Peyer's patch (tissue), 4 donors: ENCODE measurements at regions not wholly inside any gene's neighbourhood (a gene's known extent, or its start where the extent isn't known, plus 50 kb on each side); places are given as distances from the start of the nearest gene placed in this dataset.
"Not testable (repeated sequence)": the region's sequence is repeated elsewhere in the genome, so short reads cannot be mapped to it uniquely, and the experiment has no call there.

ENCODE experiments used
- DNase-seq, 3 donors: peaks; one replicate each; pipeline ENCODE4 v3.0.0-alpha.2; 2017 to 2019
- H3K27ac ChIP-seq, 4 donors: fragments of 200-600 bp; sonication (generic); one replicate each; pipeline ENCODE4 v1.5.1; 2016 to 2019
- H3K27me3 ChIP-seq, 2 donors: fragments of 200-600 bp; sonication (generic); one replicate each; pipeline ENCODE4 v1.5.1; 2019
- H3K36me3 ChIP-seq, 3 donors: fragments of 200-600 bp; sonication (generic); one replicate each; pipeline ENCODE4 v1.5.1; 2016 to 2019
- H3K4me1 ChIP-seq, 4 donors: fragments of 200-600 bp; sonication (generic); one replicate each; pipeline ENCODE4 v1.5.1; 2016 to 2019
- H3K4me3 ChIP-seq, 4 donors: fragments of 200-600 bp; sonication (generic); 1 replicate in 3 of 4; 2 replicates in 1 of 4; pipeline ENCODE4 v1.5.1; 2016 to 2019; ENCODE audit warnings: mild to moderate bottlenecking in 1 of 4
- H3K9me3 ChIP-seq, 4 donors: fragments of 200-600 bp; sonication (generic); one replicate each; pipeline ENCODE4 v1.5.1; 2016 to 2019; ENCODE audit warnings: mild to moderate bottlenecking in 1 of 4
- POLR2A ChIP-seq, 2 donors: fragments of 450-650 bp; IDR thresholded peaks; one replicate each; pipeline ENCODE4 v1.5.1; 2017; ENCODE audit warnings: antibody characterized with exemption in 2 of 2, mild to moderate bottlenecking in 2 of 2, moderate library complexity in 2 of 2
- TF ChIP-seq, protein P1 (sequence below), 6 experiments: fragments of 450-650 bp in 4 of 6; fragments of 200-600 bp in 2 of 6; sonication (generic) in 1 of 6; IDR thresholded peaks; one replicate each; pipeline ENCODE4 v1.5.1; 2017 to 2019; ENCODE audit warnings: antibody characterized with exemption in 6 of 6, mild to moderate bottlenecking in 3 of 6, moderate library complexity in 1 of 6

DNA sequence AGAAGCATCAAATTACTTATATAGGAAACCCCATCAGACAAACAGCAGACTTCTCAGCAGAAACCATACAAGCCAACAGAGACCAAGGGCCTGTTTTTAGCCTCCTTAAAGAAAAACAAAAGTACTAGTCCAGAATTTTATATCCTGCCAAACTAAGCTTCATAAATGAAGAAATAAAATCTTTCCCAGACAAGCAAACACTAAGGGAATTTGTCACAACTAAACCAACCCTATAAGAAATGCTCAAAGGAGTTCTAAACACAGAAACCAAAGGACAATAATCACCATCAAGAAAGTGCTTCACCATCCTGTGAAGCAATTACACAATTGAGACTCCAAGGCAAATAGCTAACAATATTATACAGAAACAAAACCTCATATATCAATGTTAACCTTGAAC, 238.6 kb downstream of the NKX6-1 start:
- Histone ChIP-seq H3K9me3 (no peaks in the 10 kb centered on the region), H3K27me3 (no peaks in the 10 kb centered on the region), H3K27ac (no peak overlapping the region), H3K36me3 (no peaks in the 10 kb centered on the region), H3K4me3 (no peak overlapping the region), H3K4me1 (no peaks in the 10 kb centered on the region)
- TF ChIP-seq POLR2A (IDR thresholded peaks at IDR 0.05): no peak
- TF ChIP-seq, protein P1, sequence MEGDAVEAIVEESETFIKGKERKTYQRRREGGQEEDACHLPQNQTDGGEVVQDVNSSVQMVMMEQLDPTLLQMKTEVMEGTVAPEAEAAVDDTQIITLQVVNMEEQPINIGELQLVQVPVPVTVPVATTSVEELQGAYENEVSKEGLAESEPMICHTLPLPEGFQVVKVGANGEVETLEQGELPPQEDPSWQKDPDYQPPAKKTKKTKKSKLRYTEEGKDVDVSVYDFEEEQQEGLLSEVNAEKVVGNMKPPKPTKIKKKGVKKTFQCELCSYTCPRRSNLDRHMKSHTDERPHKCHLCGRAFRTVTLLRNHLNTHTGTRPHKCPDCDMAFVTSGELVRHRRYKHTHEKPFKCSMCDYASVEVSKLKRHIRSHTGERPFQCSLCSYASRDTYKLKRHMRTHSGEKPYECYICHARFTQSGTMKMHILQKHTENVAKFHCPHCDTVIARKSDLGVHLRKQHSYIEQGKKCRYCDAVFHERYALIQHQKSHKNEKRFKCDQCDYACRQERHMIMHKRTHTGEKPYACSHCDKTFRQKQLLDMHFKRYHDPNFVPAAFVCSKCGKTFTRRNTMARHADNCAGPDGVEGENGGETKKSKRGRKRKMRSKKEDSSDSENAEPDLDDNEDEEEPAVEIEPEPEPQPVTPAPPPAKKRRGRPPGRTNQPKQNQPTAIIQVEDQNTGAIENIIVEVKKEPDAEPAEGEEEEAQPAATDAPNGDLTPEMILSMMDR (IDR thresholded peaks at IDR 0.05): no peak
- no peak for DNase-seq

DNA sequence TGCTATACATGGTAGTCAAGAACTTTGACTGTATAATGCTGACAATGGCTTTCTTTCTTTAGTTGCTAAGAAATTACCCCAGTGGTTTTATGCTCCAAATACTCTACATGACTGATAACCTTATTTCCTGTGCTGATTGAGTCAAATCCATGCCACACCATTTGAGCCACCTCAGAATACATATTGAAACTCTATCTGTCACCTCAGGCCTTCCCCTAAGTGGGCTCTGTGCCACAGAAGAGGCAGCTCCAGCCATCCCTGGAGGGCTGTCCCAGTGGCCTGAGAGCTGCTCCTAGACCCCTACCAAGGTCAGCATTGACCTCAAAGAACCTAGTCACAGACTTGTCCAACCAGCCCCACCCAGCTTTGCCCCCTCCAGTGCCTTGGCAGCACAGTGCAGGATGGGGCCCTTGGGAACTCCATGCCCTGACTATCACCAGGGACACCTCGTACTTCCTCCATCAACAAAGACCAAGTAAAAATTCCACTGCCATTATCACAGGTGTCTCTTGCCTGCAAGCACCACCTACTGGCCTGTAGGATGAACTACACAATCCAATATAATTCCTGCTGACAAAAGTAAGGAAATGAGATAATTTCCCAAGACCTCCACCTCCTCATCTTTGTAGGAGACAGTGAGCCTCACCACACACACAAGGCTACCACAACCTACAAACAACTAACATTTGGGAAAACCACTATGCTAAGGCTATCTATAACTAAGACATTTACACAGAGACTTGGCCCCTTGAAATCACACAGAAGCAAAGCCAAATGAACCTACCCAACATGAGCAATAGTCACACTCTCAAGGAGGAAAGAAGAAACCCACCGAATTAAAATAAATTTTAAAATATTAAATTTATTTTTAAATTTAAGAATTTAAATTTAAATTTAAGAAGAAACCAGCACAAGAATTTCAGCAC, 239.9 kb downstream of the NKX6-1 start:
- H3K27ac ChIP-seq: no peak overlapping the region
- no peak overlapping the region for H3K4me3 ChIP-seq
- no peaks in the 10 kb centered on the region for H3K36me3 ChIP-seq
- no peaks in the 10 kb centered on the region for H3K27me3 ChIP-seq
- no peak for DNase-seq
- TF ChIP-seq, protein P1 (IDR thresholded peaks at IDR 0.05): peak in 4 of 6 experiments; percentile 33 to 62 (median 59)
- TF ChIP-seq POLR2A (IDR thresholded peaks at IDR 0.05): no peak
- H3K4me1 ChIP-seq: no peaks in the 10 kb centered on the region
- no peaks in the 10 kb centered on the region for H3K9me3 ChIP-seq

DNA sequence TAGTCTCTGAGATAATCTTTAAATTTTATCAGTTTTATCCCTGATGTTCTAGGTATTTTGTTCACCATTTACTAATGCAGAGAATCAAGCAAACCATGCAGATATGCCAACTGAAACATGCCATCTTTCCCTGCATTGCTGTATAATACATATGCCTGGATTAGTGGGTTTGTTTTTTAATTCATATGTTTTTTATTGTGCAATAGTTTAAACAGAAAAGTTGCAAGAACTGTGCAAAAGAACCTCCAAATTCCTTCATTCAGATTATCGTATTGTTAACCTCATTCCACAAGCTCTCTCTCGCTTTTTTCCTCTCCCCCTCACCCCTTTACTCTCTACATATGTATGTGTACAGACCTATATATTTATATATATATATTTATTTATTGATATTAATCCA, 244.6 kb downstream of the NKX6-1 start:
- no peak for DNase-seq
- no peaks in the 10 kb centered on the region for H3K9me3 ChIP-seq
- no peak overlapping the region for H3K4me3 ChIP-seq
- no peak for TF ChIP-seq POLR2A (IDR thresholded peaks at IDR 0.05)
- no peaks in the 10 kb centered on the region for H3K27me3 ChIP-seq
- H3K4me1 ChIP-seq: no peaks in the 10 kb centered on the region
- H3K36me3 ChIP-seq: no peaks in the 10 kb centered on the region
- H3K27ac ChIP-seq: no peak overlapping the region

DNA sequence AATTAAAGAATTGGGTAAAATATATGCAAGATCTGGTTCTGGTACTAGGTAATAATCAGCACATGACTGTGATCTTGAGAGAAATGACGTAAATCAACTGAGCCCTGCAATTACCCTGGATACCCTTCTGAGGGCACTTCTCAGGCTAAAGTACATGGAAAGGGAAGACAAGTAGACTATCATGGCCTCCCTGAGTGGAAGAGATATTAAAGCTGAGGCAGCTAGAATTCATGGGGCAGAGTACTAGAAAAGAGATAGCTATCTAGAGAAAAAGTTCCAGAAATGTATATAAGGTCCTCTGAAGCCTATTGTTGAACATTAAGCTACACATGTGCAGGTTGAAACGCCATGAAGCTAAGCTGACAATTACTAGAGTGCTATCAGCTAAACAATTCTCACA, 249.6 kb downstream of the NKX6-1 start:
- Histone ChIP-seq H3K27ac (no peak overlapping the region), H3K4me3 (no peak overlapping the region), H3K36me3 (no peaks in the 10 kb centered on the region), H3K27me3 (no peaks in the 10 kb centered on the region), H3K9me3 (no peaks in the 10 kb centered on the region), H3K4me1 (no peaks in the 10 kb centered on the region)
- no peak for TF ChIP-seq POLR2A (IDR thresholded peaks at IDR 0.05)
- TF ChIP-seq, protein P1 (IDR thresholded peaks at IDR 0.05): no peak
- no peak for DNase-seq

DNA sequence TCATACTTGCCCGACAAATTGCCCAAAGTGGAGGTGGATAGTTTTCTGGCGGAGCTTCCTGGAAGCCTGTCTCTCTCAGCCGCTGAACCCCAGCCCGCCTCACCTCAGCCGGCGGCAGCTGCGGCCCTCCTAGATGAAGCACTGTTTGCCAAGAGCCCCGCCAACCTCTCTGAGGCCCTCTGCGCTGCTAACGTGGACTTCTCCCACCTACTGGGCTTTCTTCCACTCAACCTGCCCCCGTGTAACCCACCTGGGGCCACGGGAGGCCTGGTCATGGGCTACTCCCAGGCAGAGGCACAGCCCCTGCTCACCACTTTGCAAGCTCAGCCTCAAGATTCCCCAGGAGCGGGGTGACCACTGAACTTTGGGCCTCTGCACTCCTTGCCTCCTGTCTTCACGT, 254.1 kb downstream of the NKX6-1 start:
- DNase-seq, H3K27me3 ChIP-seq, H3K9me3 ChIP-seq, H3K36me3 ChIP-seq, H3K27ac ChIP-seq, H3K4me3 ChIP-seq, H3K4me1 ChIP-seq: not testable (repeated sequence)

DNA sequence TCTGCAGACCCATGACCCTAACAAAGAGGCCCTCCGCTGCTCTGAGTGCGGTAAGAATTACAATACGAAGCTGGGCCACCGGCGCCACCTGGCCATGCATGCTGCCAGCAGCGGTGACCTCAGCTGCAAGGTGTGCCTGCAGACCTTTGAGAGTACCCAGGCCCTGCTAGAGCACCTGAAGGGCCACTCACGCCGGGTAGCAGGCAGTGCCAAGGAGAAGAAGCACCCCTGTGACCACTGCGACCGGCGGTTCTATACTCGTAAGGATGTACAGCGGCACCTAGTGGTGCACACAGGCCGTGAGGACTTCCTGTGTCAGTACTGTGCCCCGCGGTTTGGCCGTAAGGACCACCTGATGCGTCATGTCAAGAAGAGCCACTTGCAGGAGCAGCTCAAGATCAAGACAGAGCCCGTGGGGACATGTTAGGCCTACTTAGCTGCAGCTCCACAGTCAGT, 254.7 kb downstream of the NKX6-1 start:
- not testable (repeated sequence) for H3K4me1 ChIP-seq

DNA sequence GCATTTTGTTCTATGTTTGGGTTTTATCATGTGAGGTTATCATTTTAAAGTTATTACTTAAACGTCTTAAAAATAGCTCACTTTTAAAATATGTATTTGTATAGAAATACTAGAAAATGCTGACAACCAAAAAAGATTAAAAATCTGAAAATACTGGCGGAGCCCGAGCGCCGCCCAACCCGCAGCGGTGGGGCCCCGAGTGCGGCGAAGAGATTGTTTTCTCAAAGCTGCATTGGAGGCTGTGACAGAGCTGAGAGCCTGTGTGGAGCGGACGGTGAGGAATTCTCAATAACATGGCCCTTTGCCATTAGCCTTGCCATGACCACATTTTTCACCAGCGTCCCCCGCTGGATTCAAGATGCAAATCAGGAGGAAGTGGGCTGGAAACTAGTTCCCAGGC, 255.4 kb downstream of the NKX6-1 start:
- no peaks in the 10 kb centered on the region for H3K36me3 ChIP-seq
- H3K9me3 ChIP-seq: no peaks in the 10 kb centered on the region
- no peak for TF ChIP-seq POLR2A (IDR thresholded peaks at IDR 0.05)
- TF ChIP-seq, protein P1 (IDR thresholded peaks at IDR 0.05): no peak
- no peaks in the 10 kb centered on the region for H3K27me3 ChIP-seq
- no peak overlapping the region for H3K4me3 ChIP-seq
- no peak overlapping the region for H3K27ac ChIP-seq
- H3K4me1 ChIP-seq: no peaks in the 10 kb centered on the region
- no peak for DNase-seq

More for the DNA sequence above, 254.7 kb downstream of the NKX6-1 start:
- H3K4me3 ChIP-seq, H3K36me3 ChIP-seq, H3K9me3 ChIP-seq, H3K27ac ChIP-seq, DNase-seq, H3K27me3 ChIP-seq: not testable (repeated sequence)
